ENCODE measurements at regions not wholly inside any gene's neighbourhood (a gene's known extent, or its start where the extent isn't known, plus 50 kb on each side); places are given as distances from the start of the nearest gene placed in this dataset.

- TF ChIP-seq CTCF (conservative IDR thresholded peaks at IDR 0.05), result no peak
- no peak overlapping the region for H3K27ac ChIP-seq
Observed at GRCh38 chr3:39590806-39591205, 123.3 kb downstream of the MOBP start.

- H3K27ac ChIP-seq, result no peak overlapping the region
- no peak for TF ChIP-seq CTCF (conservative IDR thresholded peaks at IDR 0.05)
Observed at GRCh38 chr3:39592311-39593050, 125.0 kb downstream of the MOBP start.

GRCh38 chr3:39593341-39593740 lies 125.9 kb downstream of the MOBP start:
- no peak overlapping the region for H3K27ac ChIP-seq
- TF ChIP-seq CTCF (conservative IDR thresholded peaks at IDR 0.05), result no peak

- no peak for TF ChIP-seq CTCF (conservative IDR thresholded peaks at IDR 0.05)
- no peak overlapping the region for H3K27ac ChIP-seq
Observed at GRCh38 chr3:39601241-39601640, 133.8 kb downstream of the MOBP start.

- TF ChIP-seq CTCF (conservative IDR thresholded peaks at IDR 0.05), result no peak
Observed at GRCh38 chr3:39605837-39606236, 138.4 kb downstream of the MOBP start.

GRCh38 chr3:39626198-39626597 lies 158.7 kb downstream of the MOBP start:
- H3K27ac ChIP-seq, result no peak overlapping the region
- TF ChIP-seq CTCF (conservative IDR thresholded peaks at IDR 0.05), result no peak

More at GRCh38 chr3:39605837-39606236, 138.4 kb downstream of the MOBP start:
- no peak overlapping the region for H3K27ac ChIP-seq

GRCh38 chr3:39631136-39631535 lies 163.7 kb downstream of the MOBP start:
- H3K27ac ChIP-seq, result no peak overlapping the region
- no peak for TF ChIP-seq CTCF (conservative IDR thresholded peaks at IDR 0.05)
